Neural crest cell (in vitro differentiated cells): ENCODE measurements at regions not wholly inside any gene's neighbourhood (a gene's known extent, or its start where the extent isn't known, plus 50 kb on each side); places are given as distances from the start of the nearest gene placed in this dataset.
"Not testable (repeated sequence)": the region's sequence is repeated elsewhere in the genome, so short reads cannot be mapped to it uniquely, and the experiment has no call there.

Experiments used
- DNase-seq: peaks from one replicate; pipeline ENCODE4 v3.0.0; 2021; ENCODE audit warnings: low read depth, mixed read lengths, low spot score
- H3K27ac Mint-ChIP-seq: one replicate; pipeline ENCODE4 v1.8.0; 2021; ENCODE audit warnings: mild to moderate bottlenecking, mixed read lengths; ENCODE audit not compliant: unreplicated experiment
- H3K27me3 Mint-ChIP-seq: 2 replicates; pipeline ENCODE4 v1.8.0; 2021; ENCODE audit warnings: low read depth, mild to moderate bottlenecking, mixed read lengths
- H3K36me3 Mint-ChIP-seq: 2 replicates; pipeline ENCODE4 v1.8.0; 2021; ENCODE audit warnings: low read depth, mild to moderate bottlenecking, mixed read lengths
- H3K4me1 Mint-ChIP-seq: 2 replicates; pipeline ENCODE4 v1.8.0; 2021; ENCODE audit warnings: mixed read lengths
- H3K4me3 Mint-ChIP-seq: one replicate; pipeline ENCODE4 v1.8.0; 2021; ENCODE audit warnings: mild to moderate bottlenecking, mixed read lengths
- H3K9me3 Mint-ChIP-seq: 2 replicates; pipeline ENCODE4 v1.8.0; 2021; ENCODE audit warnings: mixed read lengths
- TF ChIP-seq, protein P1 (sequence below): fragments of 200-600 bp; sonication (generic); conservative IDR thresholded peaks from 2 replicates; pipeline ENCODE4 v1.5.0; 2021; ENCODE audit warnings: antibody characterized with exemption, mild to moderate bottlenecking

DNA sequence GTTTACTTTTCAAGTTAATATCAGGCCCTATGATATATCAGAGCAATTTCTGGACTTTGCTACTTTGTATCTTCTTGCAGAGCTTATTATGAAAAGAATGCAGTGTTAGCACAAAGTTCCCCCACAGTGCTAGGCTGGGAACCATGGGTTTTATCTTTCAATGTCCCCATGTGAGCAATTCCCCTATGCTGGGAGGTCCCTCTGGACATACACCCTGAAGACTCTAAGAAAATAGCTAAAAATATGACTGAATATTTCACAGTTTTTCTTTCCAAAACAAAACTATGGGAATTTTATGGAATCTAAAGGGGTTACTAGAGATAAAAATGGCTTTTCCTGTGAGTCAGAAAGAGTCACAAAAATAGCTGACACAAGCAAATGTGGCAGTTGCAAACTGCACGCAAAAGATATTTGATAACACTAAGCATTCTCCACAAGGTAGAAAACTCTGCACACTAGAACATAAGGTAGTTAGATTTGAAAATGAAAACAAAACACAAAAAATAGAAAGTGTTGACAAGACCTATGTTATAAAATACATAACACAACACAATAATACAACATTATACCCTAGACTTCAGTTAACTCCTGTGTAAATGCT is 487.5 kb upstream of the GRIN3A start:
- no peak for DNase-seq
- Mint-ChIP-seq H3K27ac (no peak overlapping the region), H3K4me1 (peaks cover 12% of the 10 kb centered on the region), H3K36me3 (no peaks in the 10 kb centered on the region), H3K9me3 (no peaks in the 10 kb centered on the region), H3K4me3 (no peak overlapping the region), H3K27me3 (no peaks in the 10 kb centered on the region)
- TF ChIP-seq, protein P1, sequence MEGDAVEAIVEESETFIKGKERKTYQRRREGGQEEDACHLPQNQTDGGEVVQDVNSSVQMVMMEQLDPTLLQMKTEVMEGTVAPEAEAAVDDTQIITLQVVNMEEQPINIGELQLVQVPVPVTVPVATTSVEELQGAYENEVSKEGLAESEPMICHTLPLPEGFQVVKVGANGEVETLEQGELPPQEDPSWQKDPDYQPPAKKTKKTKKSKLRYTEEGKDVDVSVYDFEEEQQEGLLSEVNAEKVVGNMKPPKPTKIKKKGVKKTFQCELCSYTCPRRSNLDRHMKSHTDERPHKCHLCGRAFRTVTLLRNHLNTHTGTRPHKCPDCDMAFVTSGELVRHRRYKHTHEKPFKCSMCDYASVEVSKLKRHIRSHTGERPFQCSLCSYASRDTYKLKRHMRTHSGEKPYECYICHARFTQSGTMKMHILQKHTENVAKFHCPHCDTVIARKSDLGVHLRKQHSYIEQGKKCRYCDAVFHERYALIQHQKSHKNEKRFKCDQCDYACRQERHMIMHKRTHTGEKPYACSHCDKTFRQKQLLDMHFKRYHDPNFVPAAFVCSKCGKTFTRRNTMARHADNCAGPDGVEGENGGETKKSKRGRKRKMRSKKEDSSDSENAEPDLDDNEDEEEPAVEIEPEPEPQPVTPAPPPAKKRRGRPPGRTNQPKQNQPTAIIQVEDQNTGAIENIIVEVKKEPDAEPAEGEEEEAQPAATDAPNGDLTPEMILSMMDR: no peak

GRCh38 chr9:102223320-102224136 is 485.1 kb upstream of the GRIN3A start:
- H3K27me3 Mint-ChIP-seq, H3K9me3 Mint-ChIP-seq, H3K36me3 Mint-ChIP-seq: not testable (repeated sequence)
- H3K4me3 Mint-ChIP-seq: peak overlapping the region; percentile 98
- peaks cover 12% of the 10 kb centered on the region for H3K4me1 Mint-ChIP-seq
- peak overlapping the region; percentile 100 for H3K27ac Mint-ChIP-seq
- peak; percentile 41 for DNase-seq

DNA sequence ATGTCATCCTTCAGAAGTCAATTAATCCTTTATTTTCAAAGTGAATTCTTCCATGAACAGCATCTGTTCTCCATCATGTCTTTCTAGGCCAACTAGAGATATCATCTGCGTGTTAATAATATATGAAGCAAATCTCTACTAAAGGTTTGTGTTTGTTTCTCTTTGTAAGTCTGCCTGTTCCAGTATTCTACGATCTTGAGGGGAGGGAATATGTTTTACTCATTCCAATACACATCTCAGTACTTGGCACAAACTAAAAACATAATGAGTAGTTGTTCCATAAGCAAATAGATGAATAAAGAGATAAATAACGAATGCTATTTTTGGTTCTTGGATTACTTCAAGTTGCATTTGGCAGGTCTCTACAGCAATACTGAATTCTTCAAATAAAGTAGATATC is 470.7 kb upstream of the GRIN3A start:
- no peaks in the 10 kb centered on the region for H3K4me1 Mint-ChIP-seq
- no peak overlapping the region for H3K4me3 Mint-ChIP-seq
- H3K36me3 Mint-ChIP-seq: no peaks in the 10 kb centered on the region
- no peak overlapping the region for H3K27ac Mint-ChIP-seq
- no peaks in the 10 kb centered on the region for H3K9me3 Mint-ChIP-seq
- no peak for DNase-seq
- no peaks in the 10 kb centered on the region for H3K27me3 Mint-ChIP-seq
- TF ChIP-seq, protein P1: no peak

GRCh38 chr9:102206432-102206831 is 468.0 kb upstream of the GRIN3A start:
- H3K4me1 Mint-ChIP-seq: no peaks in the 10 kb centered on the region

GRCh38 chr9:102205251-102205650 is 466.8 kb upstream of the GRIN3A start:
- TF ChIP-seq, protein P1: no peak
- no peaks in the 10 kb centered on the region for H3K36me3 Mint-ChIP-seq
- DNase-seq: no peak
- no peaks in the 10 kb centered on the region for H3K4me1 Mint-ChIP-seq
- no peak overlapping the region for H3K4me3 Mint-ChIP-seq
- H3K27ac Mint-ChIP-seq: no peak overlapping the region
- peaks cover 3% of the 10 kb centered on the region for H3K27me3 Mint-ChIP-seq
- H3K9me3 Mint-ChIP-seq: peaks cover 2% of the 10 kb centered on the region

More at GRCh38 chr9:102206432-102206831, 468.0 kb upstream of the GRIN3A start:
- H3K9me3 Mint-ChIP-seq: no peaks in the 10 kb centered on the region
- no peak overlapping the region for H3K27ac Mint-ChIP-seq
- peaks cover 3% of the 10 kb centered on the region for H3K27me3 Mint-ChIP-seq
- no peak overlapping the region for H3K4me3 Mint-ChIP-seq
- no peak for DNase-seq
- H3K36me3 Mint-ChIP-seq: no peaks in the 10 kb centered on the region
- TF ChIP-seq, protein P1: no peak

- Mint-ChIP-seq H3K27ac (no peak overlapping the region), H3K4me1 (no peaks in the 10 kb centered on the region), H3K9me3 (peaks cover 6% of the 10 kb centered on the region), H3K27me3 (peaks cover 3% of the 10 kb centered on the region), H3K4me3 (no peak overlapping the region), H3K36me3 (no peaks in the 10 kb centered on the region)
- TF ChIP-seq, protein P1: no peak
- DNase-seq: no peak
Measured at GRCh38 chr9:102202126-102202525, 463.7 kb upstream of the GRIN3A start.
